Keratinocyte (primary cell): ENCODE measurements at regions not wholly inside any gene's neighbourhood (a gene's known extent, or its start where the extent isn't known, plus 50 kb on each side); places are given as distances from the start of the nearest gene placed in this dataset.

ENCODE experiments used
- EZH2 ChIP-seq: IDR thresholded peaks from one replicate; pipeline ENCODE4 v1.6.1; 2012; ENCODE audit warnings: inconsistent platforms, mild to moderate bottlenecking, low read length, moderate library complexity
- TF ChIP-seq, protein P1 (sequence below), 3 experiments: IDR thresholded peaks in 1 of 3; conservative IDR thresholded peaks in 1 of 3; optimal IDR thresholded peaks in 1 of 3; 2 replicates in 2 of 3; 3 replicates in 1 of 3; pipeline versions ENCODE3 to v1.5.1; 2011; ENCODE audit warnings: low read length in 3 of 3, mild to moderate bottlenecking in 3 of 3, moderate library complexity in 2 of 3, control low read depth in 1 of 3, inconsistent platforms in 1 of 3; ENCODE audit not compliant: insufficient read depth in 2 of 3; ENCODE audit errors: extremely low read depth in 1 of 3

DNA sequence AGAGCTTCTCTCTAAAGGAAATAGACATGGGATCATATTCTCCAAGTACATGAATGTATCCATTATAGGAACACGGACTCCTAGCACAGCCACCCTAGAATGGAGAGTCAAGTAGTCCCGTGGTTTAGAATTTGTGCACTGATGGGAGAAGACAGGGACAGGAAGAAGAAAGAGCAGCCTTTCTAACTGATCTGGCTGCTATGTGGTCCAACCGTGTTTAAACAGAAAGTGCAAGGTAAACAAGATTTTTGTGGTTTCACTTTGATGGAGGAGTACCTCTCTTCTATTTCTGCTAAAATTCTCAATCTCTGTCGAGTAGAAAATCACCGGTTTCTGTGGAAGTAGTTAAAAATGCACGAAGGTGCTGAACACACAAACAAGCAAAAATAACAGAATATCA, 171.3 kb downstream of the ST8SIA4 start:
- TF ChIP-seq, protein P1, sequence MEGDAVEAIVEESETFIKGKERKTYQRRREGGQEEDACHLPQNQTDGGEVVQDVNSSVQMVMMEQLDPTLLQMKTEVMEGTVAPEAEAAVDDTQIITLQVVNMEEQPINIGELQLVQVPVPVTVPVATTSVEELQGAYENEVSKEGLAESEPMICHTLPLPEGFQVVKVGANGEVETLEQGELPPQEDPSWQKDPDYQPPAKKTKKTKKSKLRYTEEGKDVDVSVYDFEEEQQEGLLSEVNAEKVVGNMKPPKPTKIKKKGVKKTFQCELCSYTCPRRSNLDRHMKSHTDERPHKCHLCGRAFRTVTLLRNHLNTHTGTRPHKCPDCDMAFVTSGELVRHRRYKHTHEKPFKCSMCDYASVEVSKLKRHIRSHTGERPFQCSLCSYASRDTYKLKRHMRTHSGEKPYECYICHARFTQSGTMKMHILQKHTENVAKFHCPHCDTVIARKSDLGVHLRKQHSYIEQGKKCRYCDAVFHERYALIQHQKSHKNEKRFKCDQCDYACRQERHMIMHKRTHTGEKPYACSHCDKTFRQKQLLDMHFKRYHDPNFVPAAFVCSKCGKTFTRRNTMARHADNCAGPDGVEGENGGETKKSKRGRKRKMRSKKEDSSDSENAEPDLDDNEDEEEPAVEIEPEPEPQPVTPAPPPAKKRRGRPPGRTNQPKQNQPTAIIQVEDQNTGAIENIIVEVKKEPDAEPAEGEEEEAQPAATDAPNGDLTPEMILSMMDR (optimal IDR thresholded peaks at IDR 0.05 in 1 of 3, IDR thresholded peaks at IDR 0.05 in 1 of 3, conservative IDR thresholded peaks at IDR 0.05 in 1 of 3; ENCODE audit: extremely low read depth in 1 of 3, insufficient read depth in 2 of 3, low read length in 3 of 3) = no peak
- TF ChIP-seq EZH2 = no peak
